PFSK-1 (cell line): ENCODE measurements at regions not wholly inside any gene's neighbourhood (a gene's known extent, or its start where the extent isn't known, plus 50 kb on each side); places are given as distances from the start of the nearest gene placed in this dataset.

ENCODE experiments used
- POLR2AphosphoS5 ChIP-seq: IDR thresholded peaks from 2 replicates; pipeline ENCODE4 v1.6.1; 2012; ENCODE audit warnings: low read depth, mild to moderate bottlenecking, control low read depth, low read length, moderate library complexity
- REST ChIP-seq, 2 experiments: IDR thresholded peaks; 2 replicates each; pipeline versions ENCODE4 v1.6.1 to v1.8.0; 2011 to 2012; ENCODE audit warnings: low read depth in 2 of 2, low read length in 2 of 2, control low read depth in 1 of 2, inconsistent platforms in 1 of 2, mild to moderate bottlenecking in 1 of 2, moderate library complexity in 1 of 2; ENCODE audit not compliant: insufficient read depth in 1 of 2
- TAF1 ChIP-seq: IDR thresholded peaks from 2 replicates; pipeline ENCODE4 v1.6.1; 2012; ENCODE audit warnings: low read length, control low read depth, borderline replicate concordance; ENCODE audit not compliant: insufficient read depth

DNA sequence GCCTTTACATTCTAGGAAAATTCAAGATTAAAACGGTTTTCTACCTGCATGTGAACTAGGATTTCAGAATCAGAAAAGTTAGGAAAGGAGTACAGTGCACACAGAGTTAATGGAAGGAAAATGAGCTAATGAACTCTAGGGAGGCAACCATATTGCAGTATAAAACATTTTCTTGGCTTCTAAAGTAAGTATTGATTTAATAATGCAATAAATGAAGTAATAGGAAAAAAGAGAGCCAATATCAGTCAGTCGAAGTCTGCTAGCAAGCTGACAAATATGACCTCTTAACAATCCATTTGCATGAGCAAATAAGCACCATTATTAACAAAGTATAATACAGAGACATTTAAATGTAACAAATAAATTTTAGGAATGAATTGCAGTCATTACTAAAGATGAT is 80.2 kb upstream of the COL3A1 start:
- TF ChIP-seq REST (IDR thresholded peaks at IDR 0.05; ENCODE audit: insufficient read depth in 1 of 2, low read depth in 2 of 2, low read length in 2 of 2) (no peak), POLR2AphosphoS5 (no peak), TAF1 (no peak)
